ENCODE measurements at regions not wholly inside any gene's neighbourhood (a gene's known extent, or its start where the extent isn't known, plus 50 kb on each side); places are given as distances from the start of the nearest gene placed in this dataset.

- H3K36me3 Mint-ChIP-seq: no peaks in the 10 kb centered on the region
- ATAC-seq (no peak), DNase-seq (ENCODE audit: low spot score) (no peak)
- H3K4me1 Mint-ChIP-seq: peaks cover 28% of the 10 kb centered on the region
- no peak for TF ChIP-seq FOXP4 (CRISPR knock-in tag; IDR thresholded peaks at IDR 0.05)
- TF ChIP-seq NR3C1 (CRISPR knock-in tag; conservative IDR thresholded peaks at IDR 0.05; ENCODE audit: low read depth): no peak
- H3K4me3 Mint-ChIP-seq: no peak overlapping the region
- CTCF ChIA-PET: interaction anchor here (1.5 kb wide), 1 partner anchor 223 kb away, joined by 5 read pairs; no protein-coding TSS in a partner anchor
- POLR2A ChIA-PET: no interaction called here
- no peak overlapping the region; the same call in 1 of the 2 replicates for H3K27ac Mint-ChIP-seq
- H3K9me3 Mint-ChIP-seq: peaks cover 12% of the 10 kb centered on the region
- H3K27me3 Mint-ChIP-seq (ENCODE audit: low read depth): peaks cover 11% of the 10 kb centered on the region
Measured at GRCh38 chr15:99481113-99481950, 84.5 kb upstream of the MEF2A start.

- Mint-ChIP-seq H3K27ac (no peak overlapping the region), H3K9me3 (peaks cover 12% of the 10 kb centered on the region), H3K4me1 (peaks cover 26% of the 10 kb centered on the region), H3K27me3 (ENCODE audit: low read depth) (peaks cover 11% of the 10 kb centered on the region), H3K36me3 (no peaks in the 10 kb centered on the region), H3K4me3 (no peak overlapping the region)
- DNase-seq (ENCODE audit: low spot score) (no peak), ATAC-seq (no peak)
- CTCF ChIA-PET: interaction anchor here (1.5 kb wide), 1 partner anchor 222 kb away, joined by 5 read pairs; no protein-coding TSS in a partner anchor
- TF ChIP-seq ERG (CRISPR knock-in tag; IDR thresholded peaks at IDR 0.05): no peak
- TF ChIP-seq ATF3 (CRISPR knock-in tag; conservative IDR thresholded peaks at IDR 0.05): no peak
- no peak for TF ChIP-seq USF1 (CRISPR knock-in tag; IDR thresholded peaks at IDR 0.05)
- no peak for TF ChIP-seq ZNF281 (CRISPR knock-in tag; IDR thresholded peaks at IDR 0.05)
- no peak for TF ChIP-seq GRHL2 (CRISPR knock-in tag; IDR thresholded peaks at IDR 0.05; ENCODE audit: insufficient replicate concordance, severe bottlenecking)
- no peak for TF ChIP-seq JAZF1 (CRISPR knock-in tag; IDR thresholded peaks at IDR 0.05)
- TF ChIP-seq NR2C2 (CRISPR knock-in tag; IDR thresholded peaks at IDR 0.05): no peak
- no peak for TF ChIP-seq NFE2L1 (CRISPR knock-in tag; IDR thresholded peaks at IDR 0.05)
- no peak for TF ChIP-seq ZNF263 (CRISPR knock-in tag; IDR thresholded peaks at IDR 0.05; ENCODE audit: low read depth)
- TF ChIP-seq NR1H2 (CRISPR knock-in tag; IDR thresholded peaks at IDR 0.05): no peak
- no peak for TF ChIP-seq CREB1 (CRISPR knock-in tag; IDR thresholded peaks at IDR 0.05)
- TF ChIP-seq ZNF317 (CRISPR knock-in tag; IDR thresholded peaks at IDR 0.05; ENCODE audit: borderline replicate concordance, low read depth): no peak
- TF ChIP-seq E2F5 (CRISPR knock-in tag; IDR thresholded peaks at IDR 0.05): no peak
- no peak for TF ChIP-seq USF2 (CRISPR knock-in tag; IDR thresholded peaks at IDR 0.05)
- no peak for TF ChIP-seq TEAD1 (CRISPR knock-in tag; IDR thresholded peaks at IDR 0.05)
- no peak for TF ChIP-seq MLX (CRISPR knock-in tag; IDR thresholded peaks at IDR 0.05)
- TF ChIP-seq ZNF396 (CRISPR knock-in tag; IDR thresholded peaks at IDR 0.05; ENCODE audit: borderline replicate concordance): no peak
- TF ChIP-seq ZNF416 (CRISPR knock-in tag; IDR thresholded peaks at IDR 0.05): no peak
- POLR2A ChIA-PET: no interaction called here
Measured at GRCh38 chr15:99481951-99482230, 83.9 kb upstream of the MEF2A start.

All from WTC11 (cell line).